Memory B cell (primary cell): ENCODE measurements at regions not wholly inside any gene's neighbourhood (a gene's known extent, or its start where the extent isn't known, plus 50 kb on each side); places are given as distances from the start of the nearest gene placed in this dataset.

Experiments used
- ATAC-seq: fragments of 150-1000 bp; cut with Tn5 transposase; 2 replicates; pipeline ENCODE4 v1.10.0; 2021; ENCODE audit warnings: low read depth, mild to moderate bottlenecking, moderate library complexity
- DNase-seq, 2 donors: peaks; one replicate each; pipeline ENCODE4 v3.0.0; 2022; ENCODE audit warnings: low spot score in 2 of 2
- H3K27ac Mint-ChIP-seq: one replicate; pipeline ENCODE4 v1.8.0; 2022; ENCODE audit warnings: mild to moderate bottlenecking, moderate library complexity, mixed read lengths
- H3K27me3 Mint-ChIP-seq: one replicate; pipeline ENCODE4 v1.8.0; 2022; ENCODE audit warnings: mixed read lengths
- H3K36me3 Mint-ChIP-seq: one replicate; pipeline ENCODE4 v1.8.0; 2022; ENCODE audit warnings: mild to moderate bottlenecking, mixed read lengths
- H3K4me1 Mint-ChIP-seq: one replicate; pipeline ENCODE4 v1.8.0; 2022; ENCODE audit warnings: mixed read lengths
- H3K4me3 Mint-ChIP-seq: one replicate; pipeline ENCODE4 v1.8.0; 2022; ENCODE audit warnings: mild to moderate bottlenecking, moderate library complexity, mixed read lengths
- H3K9me3 Mint-ChIP-seq: one replicate; pipeline ENCODE4 v1.8.0; 2022; ENCODE audit warnings: mixed read lengths

GRCh38 chr13:89550938-89551337 lies 1796.5 kb upstream of the MIR17HG start:
- Mint-ChIP-seq H3K9me3 (no peaks in the 10 kb centered on the region), H3K36me3 (no peaks in the 10 kb centered on the region), H3K4me3 (no peak overlapping the region), H3K4me1 (no peaks in the 10 kb centered on the region), H3K27me3 (no peaks in the 10 kb centered on the region), H3K27ac (no peak overlapping the region)
- ATAC-seq (no peak), DNase-seq (no peak)

GRCh38 chr13:89554801-89555200 lies 1792.7 kb upstream of the MIR17HG start:
- Mint-ChIP-seq H3K4me1 (no peaks in the 10 kb centered on the region), H3K4me3 (no peak overlapping the region), H3K9me3 (no peaks in the 10 kb centered on the region), H3K27ac (no peak overlapping the region), H3K36me3 (no peaks in the 10 kb centered on the region), H3K27me3 (no peaks in the 10 kb centered on the region)
- no peak for DNase-seq
- no peak for ATAC-seq

- no peaks in the 10 kb centered on the region for H3K27me3 Mint-ChIP-seq
- H3K4me1 Mint-ChIP-seq: no peaks in the 10 kb centered on the region
- no peak overlapping the region for H3K4me3 Mint-ChIP-seq
- H3K9me3 Mint-ChIP-seq: peaks cover 6% of the 10 kb centered on the region
- no peak for ATAC-seq
- no peak overlapping the region for H3K27ac Mint-ChIP-seq
- DNase-seq: no peak
- no peaks in the 10 kb centered on the region for H3K36me3 Mint-ChIP-seq
Measured at GRCh38 chr13:89565476-89566100, 1781.9 kb upstream of the MIR17HG start.

- Mint-ChIP-seq H3K4me1 (no peaks in the 10 kb centered on the region), H3K9me3 (peaks cover 6% of the 10 kb centered on the region), H3K27me3 (no peaks in the 10 kb centered on the region), H3K4me3 (no peak overlapping the region), H3K36me3 (no peaks in the 10 kb centered on the region), H3K27ac (no peak overlapping the region)
- ATAC-seq (no peak), DNase-seq (no peak)
Measured at GRCh38 chr13:89567025-89567424, 1780.5 kb upstream of the MIR17HG start.

- Mint-ChIP-seq H3K27ac (no peak overlapping the region), H3K4me1 (no peaks in the 10 kb centered on the region), H3K27me3 (no peaks in the 10 kb centered on the region), H3K4me3 (no peak overlapping the region), H3K9me3 (peaks cover 6% of the 10 kb centered on the region), H3K36me3 (no peaks in the 10 kb centered on the region)
- ATAC-seq (no peak), DNase-seq (no peak)
Measured at GRCh38 chr13:89568276-89568675, 1779.2 kb upstream of the MIR17HG start.

- DNase-seq (no peak), ATAC-seq (no peak)
- Mint-ChIP-seq H3K27me3 (no peaks in the 10 kb centered on the region), H3K4me3 (no peak overlapping the region), H3K27ac (no peak overlapping the region), H3K4me1 (no peaks in the 10 kb centered on the region), H3K9me3 (peaks cover 5% of the 10 kb centered on the region), H3K36me3 (no peaks in the 10 kb centered on the region)
Measured at GRCh38 chr13:89568746-89569145, 1778.7 kb upstream of the MIR17HG start.

GRCh38 chr13:89571676-89572075 lies 1775.8 kb upstream of the MIR17HG start:
- Mint-ChIP-seq H3K4me1 (no peaks in the 10 kb centered on the region), H3K36me3 (no peaks in the 10 kb centered on the region), H3K9me3 (peaks cover 5% of the 10 kb centered on the region), H3K4me3 (no peak overlapping the region), H3K27me3 (no peaks in the 10 kb centered on the region), H3K27ac (no peak overlapping the region)
- ATAC-seq: no peak
- DNase-seq: no peak

- no peak overlapping the region for H3K4me3 Mint-ChIP-seq
- DNase-seq: no peak
- no peaks in the 10 kb centered on the region for H3K36me3 Mint-ChIP-seq
- no peak for ATAC-seq
- peaks cover 4% of the 10 kb centered on the region for H3K9me3 Mint-ChIP-seq
- H3K4me1 Mint-ChIP-seq: no peaks in the 10 kb centered on the region
- no peak overlapping the region for H3K27ac Mint-ChIP-seq
- H3K27me3 Mint-ChIP-seq: no peaks in the 10 kb centered on the region
Measured at GRCh38 chr13:89574077-89574476, 1773.4 kb upstream of the MIR17HG start.

- Mint-ChIP-seq H3K9me3 (peaks cover 4% of the 10 kb centered on the region), H3K4me1 (no peaks in the 10 kb centered on the region), H3K36me3 (no peaks in the 10 kb centered on the region), H3K4me3 (no peak overlapping the region), H3K27me3 (no peaks in the 10 kb centered on the region), H3K27ac (no peak overlapping the region)
- no peak for DNase-seq
- ATAC-seq: no peak
Measured at GRCh38 chr13:89577301-89577700, 1770.2 kb upstream of the MIR17HG start.

GRCh38 chr13:89584058-89584620 lies 1763.3 kb upstream of the MIR17HG start:
- ATAC-seq (no peak), DNase-seq (no peak)
- Mint-ChIP-seq H3K4me3 (no peak overlapping the region), H3K27ac (no peak overlapping the region), H3K27me3 (no peaks in the 10 kb centered on the region), H3K36me3 (no peaks in the 10 kb centered on the region), H3K9me3 (peaks cover 4% of the 10 kb centered on the region), H3K4me1 (no peaks in the 10 kb centered on the region)

- Mint-ChIP-seq H3K4me1 (no peaks in the 10 kb centered on the region), H3K36me3 (no peaks in the 10 kb centered on the region), H3K27me3 (no peaks in the 10 kb centered on the region), H3K27ac (no peak overlapping the region), H3K4me3 (no peak overlapping the region), H3K9me3 (peaks cover 2% of the 10 kb centered on the region)
- no peak for DNase-seq
- ATAC-seq: no peak
Measured at GRCh38 chr13:89602655-89603054, 1744.8 kb upstream of the MIR17HG start.

GRCh38 chr13:89603187-89603586 lies 1744.3 kb upstream of the MIR17HG start:
- Mint-ChIP-seq H3K4me1 (no peaks in the 10 kb centered on the region), H3K27ac (no peak overlapping the region), H3K4me3 (no peak overlapping the region), H3K27me3 (no peaks in the 10 kb centered on the region), H3K36me3 (no peaks in the 10 kb centered on the region), H3K9me3 (peaks cover 2% of the 10 kb centered on the region)
- DNase-seq: no peak
- no peak for ATAC-seq

- H3K4me3 Mint-ChIP-seq: no peak overlapping the region
- ATAC-seq: no peak
- no peaks in the 10 kb centered on the region for H3K27me3 Mint-ChIP-seq
Measured at GRCh38 chr13:89609318-89609717, 1738.2 kb upstream of the MIR17HG start.

GRCh38 chr13:89610331-89610730 lies 1737.2 kb upstream of the MIR17HG start:
- no peaks in the 10 kb centered on the region for H3K36me3 Mint-ChIP-seq
- no peak overlapping the region for H3K27ac Mint-ChIP-seq
- no peak for ATAC-seq

More at GRCh38 chr13:89609318-89609717, 1738.2 kb upstream of the MIR17HG start:
- no peak for DNase-seq
- no peaks in the 10 kb centered on the region for H3K4me1 Mint-ChIP-seq
- H3K36me3 Mint-ChIP-seq: no peaks in the 10 kb centered on the region
- H3K9me3 Mint-ChIP-seq: peaks cover 6% of the 10 kb centered on the region
- H3K27ac Mint-ChIP-seq: no peak overlapping the region

GRCh38 chr13:89610881-89611280 lies 1736.6 kb upstream of the MIR17HG start:
- H3K4me3 Mint-ChIP-seq: no peak overlapping the region
- no peaks in the 10 kb centered on the region for H3K4me1 Mint-ChIP-seq
- H3K27me3 Mint-ChIP-seq: no peaks in the 10 kb centered on the region
- no peak for DNase-seq
- no peaks in the 10 kb centered on the region for H3K36me3 Mint-ChIP-seq
- ATAC-seq: no peak
- no peak overlapping the region for H3K27ac Mint-ChIP-seq
- peaks cover 6% of the 10 kb centered on the region for H3K9me3 Mint-ChIP-seq

More at GRCh38 chr13:89610331-89610730, 1737.2 kb upstream of the MIR17HG start:
- H3K9me3 Mint-ChIP-seq: peaks cover 6% of the 10 kb centered on the region
- no peaks in the 10 kb centered on the region for H3K27me3 Mint-ChIP-seq
- DNase-seq: no peak
- H3K4me3 Mint-ChIP-seq: no peak overlapping the region
- no peaks in the 10 kb centered on the region for H3K4me1 Mint-ChIP-seq
